ENCODE measurements at regions not wholly inside any gene's neighbourhood (a gene's known extent, or its start where the extent isn't known, plus 50 kb on each side); places are given as distances from the start of the nearest gene placed in this dataset.

DNA sequence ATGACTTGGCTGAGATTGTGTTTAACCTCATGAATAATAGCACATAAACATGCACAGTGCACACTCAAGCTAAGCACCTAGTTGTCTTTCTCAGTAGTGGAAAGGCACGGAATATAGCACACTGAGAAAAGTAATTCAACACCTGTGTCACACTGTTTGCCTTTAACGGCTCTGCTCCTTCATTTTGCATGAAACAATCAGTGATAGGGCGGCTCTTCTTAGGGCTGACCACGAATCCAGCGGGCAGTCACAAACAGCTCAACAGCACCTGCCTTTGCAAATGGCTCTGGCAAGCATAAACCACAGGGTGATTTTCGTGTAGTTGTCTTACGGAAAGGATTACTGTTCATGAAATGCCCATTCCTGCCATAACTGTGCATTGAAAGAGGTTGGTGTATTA lies 954.0 kb upstream of the TENM3 start:
- no peak for DNase-seq

DNA sequence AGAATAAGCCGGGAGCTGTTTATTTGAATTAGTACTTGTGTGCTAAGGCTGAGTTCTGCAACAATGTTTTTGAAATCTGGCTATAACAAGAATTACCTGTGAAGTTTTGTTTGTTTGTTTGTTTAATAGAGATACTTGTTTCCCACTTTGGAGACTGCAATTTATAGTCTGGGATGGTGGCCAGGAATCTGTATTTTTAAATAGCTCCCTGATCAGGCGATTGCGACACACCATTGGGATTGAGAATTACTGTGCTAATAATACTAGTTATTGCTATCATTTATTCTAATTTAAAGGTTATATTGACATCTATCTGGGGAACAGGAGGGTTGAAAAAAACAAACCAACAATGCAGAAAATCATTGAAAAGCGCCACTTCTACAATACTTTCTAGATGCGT lies 951.6 kb upstream of the TENM3 start:
- no peak for DNase-seq

DNA sequence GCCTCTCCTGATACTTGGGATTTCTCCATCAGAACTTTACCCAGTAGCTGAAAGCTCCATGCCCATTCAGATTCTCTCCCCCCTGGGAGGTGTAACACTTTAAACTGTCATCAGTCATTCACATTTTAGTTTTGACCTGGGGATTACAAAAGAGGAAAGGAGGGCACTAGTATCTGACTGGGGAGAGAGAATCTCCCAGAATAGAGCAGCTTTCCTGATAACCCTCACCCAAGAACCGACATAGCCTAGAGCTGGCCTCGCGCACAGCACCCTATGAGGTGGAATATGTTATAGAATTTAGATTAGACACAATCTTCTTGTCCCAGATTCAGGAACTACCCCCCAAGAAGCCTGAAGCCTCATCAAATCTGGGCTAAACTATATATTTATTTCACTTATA lies 950.2 kb upstream of the TENM3 start:
- no peak for DNase-seq

DNA sequence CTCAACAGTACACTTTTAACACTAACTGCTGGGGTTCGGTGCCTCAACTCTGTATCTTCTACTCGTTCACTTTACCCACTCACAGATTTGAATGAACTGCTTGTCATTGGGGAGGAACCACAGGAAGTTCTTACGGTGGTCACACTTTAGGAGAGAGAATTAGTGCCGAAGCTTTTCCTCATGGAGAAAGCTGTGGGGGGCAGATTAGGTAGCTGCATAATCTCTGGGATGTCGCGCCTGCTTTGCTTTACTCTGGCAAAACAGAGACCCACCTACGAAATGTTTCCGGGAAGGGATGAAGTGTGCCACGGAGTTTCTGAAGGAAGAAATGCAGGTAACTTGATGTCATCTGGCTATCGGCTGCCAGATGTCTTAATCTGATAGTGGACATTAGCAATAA lies 949.7 kb upstream of the TENM3 start:
- DNase-seq: no peak

DNA sequence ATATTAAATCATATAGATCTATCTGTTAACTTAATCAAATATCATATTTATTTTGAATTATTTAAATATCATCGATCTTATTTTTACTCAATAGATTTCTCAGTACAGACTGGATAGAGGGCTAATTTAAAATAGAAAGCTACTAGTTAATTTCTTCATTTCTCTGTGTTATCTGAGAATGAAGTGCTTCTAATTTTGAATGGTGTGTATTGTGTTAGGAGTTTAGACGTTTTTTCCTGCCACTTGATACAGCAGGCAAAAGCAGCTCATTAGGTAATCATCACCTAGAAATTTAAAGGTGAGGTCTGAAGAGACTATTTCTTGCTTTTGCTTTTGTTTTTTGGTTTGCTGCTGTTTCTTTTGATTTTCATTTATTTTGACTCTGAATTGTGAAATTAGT lies 948.8 kb upstream of the TENM3 start:
- DNase-seq: no peak

DNA sequence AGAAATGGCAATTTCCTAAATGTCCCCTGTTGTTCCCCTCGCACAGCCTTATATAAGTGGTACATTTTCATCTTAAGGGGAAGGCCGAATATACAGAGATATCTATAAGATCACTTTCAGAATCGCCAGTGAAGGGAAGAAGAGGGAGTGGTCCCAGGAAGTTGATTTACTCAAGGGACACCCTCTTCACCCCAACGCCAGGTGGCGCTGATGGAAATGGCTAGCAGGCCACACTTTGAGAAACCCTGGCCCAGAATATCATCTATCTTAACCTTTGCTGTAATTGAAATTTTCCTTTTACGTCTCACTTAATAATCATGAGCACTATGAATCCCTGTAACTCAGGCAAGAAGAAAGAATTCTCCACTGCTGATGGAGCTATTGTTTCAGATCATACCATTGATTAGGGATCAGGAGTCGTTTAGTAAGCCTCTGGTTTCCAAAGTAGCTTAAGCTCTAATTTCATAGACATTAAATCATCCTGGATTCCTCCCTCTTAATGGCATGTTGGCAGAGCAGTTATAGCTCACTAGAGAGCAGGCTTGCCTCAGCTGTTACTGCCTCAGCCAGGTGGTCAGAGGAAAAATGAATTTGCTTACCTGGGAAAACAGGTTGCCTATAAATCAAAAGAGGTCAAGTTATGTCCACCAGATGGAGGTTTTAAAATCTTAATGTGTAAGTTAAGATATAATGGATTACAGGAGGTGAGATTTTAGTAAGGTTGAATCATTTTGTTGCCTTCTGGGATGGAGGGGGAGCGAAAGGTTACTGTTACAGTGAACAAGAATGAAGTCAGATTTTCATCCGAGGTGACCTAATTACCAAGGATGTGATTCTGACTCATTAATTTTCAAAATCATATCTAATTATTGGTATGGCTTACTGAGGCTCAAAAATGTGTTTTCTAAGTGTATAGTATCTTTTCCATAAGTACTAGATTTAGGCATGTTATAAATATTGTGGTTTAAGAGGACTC lies 941.2 kb upstream of the TENM3 start:
- no peak for DNase-seq

DNA sequence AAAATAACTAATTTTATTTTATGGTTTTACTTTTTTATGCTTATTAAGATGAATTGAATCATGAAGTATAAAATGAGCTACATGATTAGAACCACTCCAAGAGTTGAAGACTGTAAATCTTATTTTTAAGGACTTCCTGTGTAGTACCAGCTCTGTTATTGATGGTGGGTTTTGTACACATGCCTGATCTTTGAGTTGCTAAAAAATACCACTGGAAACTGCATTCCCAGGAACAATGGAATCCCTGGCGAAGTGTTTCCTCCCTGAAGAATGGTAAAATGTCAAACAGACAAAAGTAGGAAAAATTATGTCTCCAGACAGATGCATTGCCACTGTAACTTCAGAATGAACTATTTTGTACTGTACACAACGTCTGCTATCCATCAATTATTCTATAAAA lies 935.4 kb upstream of the TENM3 start:
- DNase-seq: no peak

DNA sequence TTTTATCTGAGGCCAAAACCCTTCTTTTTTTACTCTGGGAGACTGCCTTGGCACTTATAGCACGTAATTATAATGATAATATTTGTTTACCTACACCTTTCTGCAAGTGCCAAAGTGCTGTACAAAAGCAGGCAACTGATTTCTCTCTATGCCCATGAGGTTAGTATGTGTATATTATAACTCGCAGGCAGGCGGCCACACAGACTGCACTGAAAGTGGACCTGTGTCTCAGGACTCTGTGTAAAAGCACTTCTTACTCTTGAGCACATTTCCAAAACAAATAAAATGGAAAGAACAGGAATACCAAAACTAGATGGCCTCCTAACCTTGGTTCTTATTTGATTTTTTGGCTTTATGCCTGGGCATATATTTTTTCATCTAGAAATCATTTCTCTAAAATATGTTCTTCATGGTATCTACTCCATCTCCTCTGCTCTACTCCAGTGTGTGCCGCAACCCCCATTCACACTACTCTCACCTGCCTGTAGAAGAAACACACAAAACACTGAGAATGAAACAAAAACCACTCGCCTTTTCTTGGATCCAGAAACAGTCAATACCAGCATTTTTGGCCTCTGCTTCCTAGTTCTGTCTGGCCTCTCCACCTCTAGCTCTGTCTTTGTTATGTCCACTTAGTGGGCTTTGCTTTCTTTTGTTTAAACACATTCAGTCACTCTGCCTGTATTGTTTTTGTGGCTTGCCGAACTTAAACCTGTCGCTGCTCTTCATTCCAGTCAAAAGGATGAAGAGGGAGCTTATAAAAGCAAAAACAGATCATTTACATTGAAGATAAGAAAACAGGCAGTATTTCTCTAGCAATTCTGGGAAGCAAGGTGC lies 934.5 kb upstream of the TENM3 start:
- DNase-seq: no peak

DNA sequence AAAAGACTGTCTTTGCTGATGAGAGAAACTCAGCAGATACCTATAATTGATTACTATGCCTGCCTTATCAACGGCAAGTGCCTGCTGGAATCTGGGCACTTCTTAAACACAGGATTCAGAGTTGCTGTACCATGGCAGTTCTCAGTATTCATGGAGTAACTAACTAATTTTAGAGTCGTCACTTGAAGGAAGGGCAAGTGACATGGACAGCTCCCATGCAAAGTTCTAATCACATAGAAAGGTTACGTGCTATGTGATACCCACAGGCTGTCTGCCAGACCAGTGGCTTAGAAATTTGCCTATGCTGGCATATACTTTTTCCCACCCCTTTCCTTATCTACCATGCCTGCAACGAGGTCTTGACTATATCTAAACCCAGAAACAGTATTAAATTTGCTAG lies 931.1 kb upstream of the TENM3 start:
- no peak for DNase-seq

DNA sequence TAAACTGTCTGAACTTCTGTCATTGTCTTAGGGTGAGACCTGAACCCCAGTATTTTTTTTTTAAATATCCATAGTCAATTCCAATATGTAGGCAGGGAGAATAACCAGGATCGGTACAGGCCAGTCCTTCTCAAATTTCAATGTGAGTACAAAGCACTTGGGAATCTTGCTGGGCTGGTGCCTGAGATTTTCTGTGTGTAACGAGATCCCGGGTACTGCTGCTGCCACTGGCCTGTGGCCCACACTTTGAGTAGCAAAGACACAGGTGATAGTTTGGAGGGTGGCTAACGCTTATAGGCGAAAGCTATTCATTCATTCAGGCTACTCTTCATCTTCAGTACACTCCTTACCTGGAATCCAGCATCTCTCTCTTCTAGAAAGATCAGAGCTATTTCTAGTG lies 923.6 kb upstream of the TENM3 start:
- no peak for DNase-seq

DNA sequence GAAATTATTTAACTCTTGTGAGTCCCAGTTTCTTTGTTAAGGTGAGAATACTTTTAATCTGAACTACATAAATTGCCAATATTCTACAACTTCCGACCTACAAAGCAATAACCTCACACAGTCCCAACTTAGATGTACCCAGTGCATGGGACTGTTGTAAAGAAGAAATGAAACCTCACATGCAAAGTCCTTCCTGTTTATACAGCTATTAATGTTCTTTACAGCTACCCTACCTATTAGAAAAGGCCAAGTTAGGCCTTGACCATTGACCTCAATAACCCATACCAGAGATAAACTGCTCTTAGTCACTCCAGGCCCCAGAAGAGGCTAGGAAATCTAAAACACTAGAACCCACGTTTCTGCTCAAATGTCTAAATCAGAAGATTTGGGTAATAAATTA lies 920.1 kb upstream of the TENM3 start:
- no peak for DNase-seq

DNA sequence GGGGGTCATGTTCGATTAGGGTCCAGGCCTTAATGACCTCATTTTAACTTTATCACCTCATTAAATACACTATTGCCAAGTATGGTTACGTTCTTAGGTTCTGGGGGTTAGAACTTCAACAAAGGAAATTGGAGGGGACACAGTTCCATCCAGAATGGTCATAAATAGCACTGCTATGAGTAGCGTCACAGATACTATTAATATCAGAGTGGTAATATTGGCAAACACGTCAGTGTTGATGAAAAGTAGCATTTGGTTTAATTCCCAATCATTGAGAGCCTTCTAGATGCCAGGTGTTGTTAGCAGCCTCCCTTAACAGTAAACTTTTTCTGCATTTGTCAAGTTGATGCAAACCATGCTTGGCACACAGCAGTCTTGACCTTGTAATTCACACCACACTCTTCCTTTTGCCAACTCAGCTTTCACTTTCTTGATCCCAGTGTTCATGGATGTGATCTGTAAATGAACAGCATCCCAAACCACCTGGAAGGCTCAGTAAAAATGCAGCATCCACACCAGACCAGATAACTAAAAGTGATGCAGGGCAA lies 912.5 kb upstream of the TENM3 start:
- no peak for DNase-seq

DNA sequence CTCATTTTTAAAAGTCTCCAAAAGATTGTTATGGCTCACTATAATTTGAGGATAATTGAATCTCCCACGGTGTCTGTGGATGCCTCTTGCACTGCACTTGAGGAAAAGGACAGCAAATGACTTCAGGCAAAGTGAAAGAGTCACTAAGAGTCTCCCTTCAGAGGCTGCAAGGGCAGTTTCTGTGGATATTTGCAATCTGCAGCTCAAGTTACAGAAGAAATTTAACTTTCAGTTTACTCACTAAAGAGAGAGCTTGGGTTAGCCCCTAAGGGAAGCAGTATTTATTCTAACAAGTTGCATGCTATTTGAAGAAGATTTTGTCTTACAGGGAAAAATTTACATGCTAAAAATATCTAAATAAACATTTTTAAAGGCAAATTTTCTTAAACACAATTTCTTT lies 912.0 kb upstream of the TENM3 start:
- DNase-seq: no peak

DNA sequence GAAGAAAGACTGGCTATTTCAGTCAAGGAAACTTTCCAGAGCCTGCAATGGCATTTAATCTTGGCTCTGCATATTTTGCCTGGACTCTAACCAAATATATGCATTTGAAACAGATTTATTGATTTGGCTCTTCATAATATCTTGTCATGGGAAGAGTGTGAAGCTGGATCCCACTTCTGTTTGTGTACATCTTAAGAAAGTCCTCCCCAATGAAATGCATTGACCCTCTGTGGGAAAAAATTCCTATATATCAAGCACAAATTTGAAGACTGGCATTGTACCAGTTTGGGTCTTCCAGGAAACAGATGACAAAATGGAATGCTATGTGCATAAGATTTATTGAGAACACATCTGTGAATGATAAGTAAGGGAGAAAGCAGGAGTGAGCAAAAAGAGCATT lies 897.3 kb upstream of the TENM3 start:
- DNase-seq: no peak

DNA sequence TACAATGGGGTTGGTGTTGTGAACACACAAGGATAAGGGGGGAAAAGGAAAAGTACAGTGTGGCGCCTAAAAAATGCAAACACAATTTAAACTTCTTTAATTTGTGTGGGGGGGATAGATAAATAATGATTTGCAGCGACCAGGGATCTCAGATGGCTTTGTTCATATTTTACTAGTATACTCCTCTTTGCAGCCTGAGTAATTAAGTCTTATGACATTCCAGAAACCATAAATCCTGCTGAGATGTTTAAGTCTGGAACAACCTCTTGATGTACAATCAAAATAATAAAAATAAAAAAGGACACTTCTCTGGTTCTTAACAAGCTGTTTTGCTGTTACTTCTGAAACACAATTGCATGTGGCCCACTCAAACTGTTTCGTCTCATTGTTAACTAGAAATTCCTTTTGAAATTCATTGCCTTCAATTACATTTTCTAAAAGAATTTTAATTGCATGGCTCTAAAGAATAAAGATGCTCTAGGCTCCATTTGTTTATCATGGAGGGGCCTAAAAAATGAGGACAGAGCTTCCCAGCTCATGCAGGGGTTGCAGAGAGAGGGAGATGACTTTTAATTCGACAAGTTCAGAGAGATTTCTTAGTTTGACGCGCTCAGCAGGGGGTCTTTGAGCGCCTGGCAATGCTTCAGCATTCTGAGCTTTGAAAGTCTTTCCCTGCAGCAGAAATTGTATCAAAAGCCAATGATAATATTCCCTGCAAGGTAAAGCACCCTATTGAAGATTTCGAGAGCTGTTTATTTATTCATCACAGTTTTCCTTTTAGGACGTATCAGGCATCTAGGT lies 892.4 kb upstream of the TENM3 start:
- no peak for DNase-seq

DNA sequence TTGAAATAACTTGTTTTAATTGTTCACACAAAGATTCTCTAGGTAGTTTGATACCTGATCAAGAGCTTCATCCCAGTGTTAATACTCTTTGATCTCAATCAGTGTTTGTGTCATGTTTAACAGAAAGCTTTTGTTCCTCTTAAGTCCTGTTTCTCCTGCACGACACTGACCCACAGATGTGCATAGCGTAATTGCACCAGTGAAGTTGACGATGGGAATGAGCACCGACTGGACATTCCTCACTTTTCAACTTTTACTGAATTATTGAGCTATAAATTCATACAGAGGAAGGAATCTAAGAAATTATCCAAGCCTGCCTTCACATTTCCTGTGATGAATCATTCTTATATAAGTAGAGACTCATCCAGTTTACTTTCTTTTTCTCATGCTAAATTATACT lies 878.7 kb upstream of the TENM3 start:
- DNase-seq: no peak

DNA sequence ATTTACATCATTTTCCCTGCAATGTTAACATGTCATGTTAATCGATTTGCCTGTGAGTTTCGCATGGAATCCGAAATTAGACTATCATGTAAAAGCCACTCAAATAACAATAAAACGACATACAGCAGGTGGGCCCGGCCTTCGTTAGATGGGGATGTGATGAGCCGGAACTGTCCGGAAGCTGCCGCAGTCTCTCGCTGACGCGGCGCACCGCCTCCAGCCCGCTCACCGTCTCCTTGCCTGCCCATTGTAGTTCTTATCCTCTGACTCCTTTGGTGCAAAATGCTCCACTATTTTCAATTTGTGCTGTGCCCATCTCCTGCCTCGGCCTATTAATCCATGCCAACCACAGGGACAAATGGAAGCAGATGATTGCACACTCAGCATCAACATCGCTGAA lies 877.5 kb upstream of the TENM3 start:
- peak; percentile 6 for DNase-seq

DNA sequence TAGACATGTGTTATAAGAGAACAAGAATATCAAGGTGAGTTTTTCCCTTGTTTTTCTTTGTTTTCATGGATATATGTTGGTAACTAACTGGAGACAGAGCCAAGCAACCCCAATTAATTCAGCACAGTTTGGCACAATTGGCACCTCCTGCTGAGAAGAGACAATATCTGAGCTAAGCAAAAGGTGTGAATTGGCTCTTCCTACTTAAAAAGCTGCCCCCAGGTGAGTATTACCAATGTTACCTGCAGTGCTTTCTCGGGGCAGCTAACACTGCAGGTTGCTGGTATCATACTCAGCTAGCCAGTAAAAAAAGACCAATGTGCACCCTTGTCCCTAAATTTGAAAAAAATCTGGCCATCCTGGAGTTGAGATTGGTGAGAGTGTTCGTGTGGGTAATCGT lies 871.2 kb upstream of the TENM3 start:
- DNase-seq: no peak

DNA sequence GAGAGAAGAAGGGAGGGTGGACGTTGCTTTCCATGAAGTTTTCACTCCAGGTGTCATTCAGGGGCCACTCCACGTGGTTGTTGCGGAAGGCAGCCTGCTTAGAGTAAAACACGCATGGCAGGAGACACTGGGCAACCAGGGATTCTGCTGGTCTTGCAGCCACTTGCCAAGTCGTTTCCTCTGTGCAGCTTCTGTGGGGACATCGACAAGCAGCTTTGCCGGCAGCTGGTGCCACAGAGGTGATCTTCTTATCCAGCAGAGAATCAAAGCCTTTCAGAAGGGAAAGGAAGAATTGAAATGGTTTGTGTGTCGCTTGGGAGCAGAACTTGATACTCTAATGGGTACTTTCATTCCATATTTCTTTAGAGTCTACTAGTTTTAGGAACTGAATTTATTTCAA lies 867.1 kb upstream of the TENM3 start:
- no peak for DNase-seq

DNA sequence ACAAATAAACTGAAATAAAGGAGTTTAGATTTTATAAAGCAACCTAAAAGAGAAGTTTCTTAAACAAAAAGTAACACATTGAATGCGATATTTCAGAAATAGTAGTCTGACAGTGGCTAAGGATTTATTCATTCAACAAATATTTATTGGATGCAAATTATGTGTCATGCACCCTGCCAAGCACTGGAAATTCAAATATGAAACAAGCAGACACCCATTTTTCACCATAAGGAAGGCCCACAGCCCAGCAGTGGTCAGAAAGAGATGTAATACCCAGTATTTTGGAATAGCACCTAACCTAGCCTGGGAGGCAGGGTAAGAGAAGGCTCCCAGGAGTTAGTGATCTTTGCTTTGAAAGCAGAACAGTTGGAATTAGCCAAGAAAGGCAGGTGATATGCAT lies 855.1 kb upstream of the TENM3 start:
- DNase-seq: no peak

DNA sequence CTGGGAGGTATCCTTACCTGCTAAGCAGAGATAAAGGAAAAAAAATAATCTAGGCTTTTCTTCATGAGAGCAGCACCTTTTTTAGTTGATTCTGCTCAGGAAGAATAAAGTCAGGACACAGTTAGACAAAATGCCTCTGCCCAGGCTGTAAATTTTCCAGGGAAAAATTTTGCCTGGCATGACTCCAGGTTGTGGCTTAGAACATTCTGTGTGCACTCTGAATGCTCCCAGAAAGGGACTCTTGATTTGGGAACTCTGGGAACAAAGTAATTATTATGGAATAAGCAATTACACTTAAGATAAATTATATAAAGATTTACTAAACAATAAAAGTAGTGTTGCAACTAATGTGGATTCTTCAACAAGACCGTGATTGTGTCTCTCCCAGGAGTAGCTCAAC lies 826.2 kb upstream of the TENM3 start:
- no peak for DNase-seq

DNA sequence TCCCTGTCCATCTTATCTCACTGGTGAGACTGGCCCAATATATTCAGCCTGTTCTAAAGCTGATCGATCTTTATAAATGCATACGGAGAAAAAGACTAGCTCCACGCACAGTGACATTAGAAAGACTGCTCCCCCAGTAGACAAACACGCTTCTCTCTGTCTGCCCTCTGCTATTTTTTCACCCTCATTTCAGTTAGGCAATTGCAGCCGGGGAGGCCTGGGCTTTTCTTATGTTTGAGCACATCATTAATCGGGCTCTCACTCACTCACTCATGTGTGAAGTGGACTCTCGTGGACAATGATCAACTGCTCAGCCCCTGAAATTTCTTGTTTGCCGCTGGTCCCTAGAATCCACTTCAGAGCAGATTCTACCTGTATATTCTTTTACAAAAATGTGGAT lies 824.7 kb upstream of the TENM3 start:
- no peak for DNase-seq

DNA sequence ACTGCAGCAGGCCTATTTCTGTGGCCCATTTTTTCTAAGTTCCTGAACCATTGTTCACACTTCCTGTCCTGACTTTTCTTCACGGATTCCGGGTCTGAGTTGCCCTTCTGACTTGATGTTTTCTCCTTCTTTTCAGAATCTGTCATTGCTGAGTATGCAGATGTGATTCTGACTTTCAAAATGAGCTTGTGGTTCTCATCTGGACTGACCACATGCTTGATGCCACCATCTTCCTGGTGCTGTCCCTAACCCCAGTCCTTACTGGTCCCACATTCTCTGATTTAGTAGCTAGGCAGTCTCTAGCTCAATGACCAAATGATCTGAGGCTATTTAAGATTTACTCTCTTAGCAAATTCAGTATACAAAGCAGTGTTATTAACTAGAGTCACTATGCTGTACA lies 822.3 kb upstream of the TENM3 start:
- no peak for DNase-seq
